ENCODE measurements at regions not wholly inside any gene's neighbourhood (a gene's known extent, or its start where the extent isn't known, plus 50 kb on each side); places are given as distances from the start of the nearest gene placed in this dataset.

- DNase-seq: no peak
These were observed 104.4 kb upstream of the BTBD3 start for GRCh38 chr20:11813106-11813890.

- DNase-seq: no peak
These were observed 103.4 kb upstream of the BTBD3 start for GRCh38 chr20:11814267-11814666.

DNA sequence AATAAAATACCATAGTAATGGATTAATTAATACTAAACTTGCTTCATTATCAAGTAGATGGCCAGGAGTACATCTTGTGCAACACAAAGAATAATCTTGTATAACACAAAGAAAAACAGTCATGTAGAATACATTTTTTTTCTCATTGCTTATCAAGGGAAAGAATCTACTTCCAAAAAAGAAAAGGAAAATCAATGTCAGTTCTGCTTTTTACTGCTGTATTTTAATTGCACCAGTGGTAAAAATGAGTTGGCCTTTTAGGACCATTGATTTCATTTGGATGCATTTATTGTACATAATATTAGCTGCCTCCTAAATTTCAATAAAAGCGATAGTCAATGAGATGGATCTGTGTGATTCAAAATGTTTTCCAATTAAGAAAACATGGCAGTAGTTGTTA is 96.9 kb upstream of the BTBD3 start:
- no peak for DNase-seq

DNA sequence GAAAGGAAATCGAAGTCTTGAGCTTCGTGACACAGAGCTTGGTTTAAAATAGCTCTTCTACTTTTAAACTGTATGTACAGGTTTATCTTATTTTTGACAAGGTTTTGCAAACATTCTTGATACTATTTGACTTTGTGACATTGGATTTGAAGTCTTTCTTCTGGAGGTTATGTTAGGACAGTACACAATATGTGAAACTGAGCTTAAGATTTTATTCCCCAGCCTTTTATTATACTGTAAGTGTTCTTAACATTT is 95.2 kb upstream of the BTBD3 start:
- DNase-seq: no peak

DNA sequence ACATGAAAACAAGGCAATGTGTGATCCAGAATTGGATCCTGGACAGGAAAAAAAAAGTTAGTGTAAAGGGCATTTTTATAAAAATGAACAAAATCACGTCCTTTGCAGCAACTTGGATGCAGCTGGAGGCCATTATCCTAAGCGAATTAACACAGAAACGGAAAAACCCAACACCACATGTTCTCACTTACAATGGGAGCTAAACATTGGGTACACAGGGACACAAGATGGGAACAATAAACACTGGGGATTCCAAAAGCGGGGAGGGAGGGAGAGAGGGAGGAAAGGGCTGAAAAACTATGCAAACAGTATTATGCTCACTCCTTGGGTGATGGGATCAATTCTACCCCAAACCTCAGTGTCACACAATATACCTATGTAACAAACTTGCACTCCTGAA is 91.4 kb upstream of the BTBD3 start:
- DNase-seq: no peak

- no peak for DNase-seq
These were observed 85.3 kb upstream of the BTBD3 start for GRCh38 chr20:11832397-11832796.

- no peak for DNase-seq
These were observed 84.8 kb upstream of the BTBD3 start for GRCh38 chr20:11832851-11833250.

- no peak for DNase-seq
These were observed 83.9 kb upstream of the BTBD3 start for GRCh38 chr20:11833825-11834224.

DNA sequence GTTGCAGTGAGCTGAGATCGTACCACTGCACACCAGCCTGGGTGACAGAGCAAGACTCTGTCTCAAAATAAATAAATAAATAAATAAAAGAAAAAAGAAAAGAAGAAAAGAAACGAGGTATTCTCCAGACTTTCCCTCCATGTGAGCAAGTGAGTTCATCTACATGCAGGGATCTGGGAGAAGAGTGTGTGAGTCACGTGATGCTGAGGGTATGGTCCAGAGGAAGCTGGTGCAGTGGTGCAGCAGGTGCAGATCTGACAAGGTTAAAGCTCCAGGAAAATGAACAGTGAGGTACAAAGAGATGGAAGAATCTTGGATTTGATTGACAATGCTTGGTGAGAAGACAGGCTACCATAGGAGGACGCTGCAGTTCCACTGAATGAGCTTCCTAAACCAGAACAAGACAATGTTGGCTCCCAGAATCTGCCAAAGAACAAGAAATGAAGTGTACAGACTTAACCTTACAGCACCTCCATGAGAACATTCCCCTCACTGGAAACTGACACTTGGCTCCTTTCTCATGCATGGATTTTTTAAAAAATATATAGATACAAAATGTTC is 79.5 kb upstream of the BTBD3 start:
- no peak for DNase-seq

DNA sequence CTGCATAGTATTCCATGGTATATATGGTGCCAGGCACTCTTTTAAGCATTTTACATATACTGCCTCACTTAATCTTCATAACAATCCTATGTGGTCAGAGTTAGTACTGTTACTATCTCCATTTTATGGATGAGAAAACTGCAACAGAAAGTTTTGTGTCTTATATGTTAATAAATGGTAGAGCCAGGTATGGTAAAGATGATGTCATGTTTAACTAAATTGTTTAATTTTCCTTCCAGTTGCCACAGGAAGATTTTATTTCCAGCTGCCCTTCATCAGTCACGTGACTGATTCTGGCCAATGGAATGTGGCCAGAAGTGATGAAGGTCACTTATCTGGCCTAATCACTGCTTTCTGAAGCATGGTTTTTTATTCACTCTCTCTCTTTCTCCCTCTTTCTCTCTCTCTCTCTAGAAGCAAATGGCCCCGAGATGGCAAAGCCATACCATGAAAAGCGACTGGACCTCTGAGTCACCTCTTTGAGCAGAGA is 75.7 kb upstream of the BTBD3 start:
- no peak for DNase-seq

- DNase-seq: no peak
These were observed 74.4 kb upstream of the BTBD3 start for GRCh38 chr20:11843289-11843688.

DNA sequence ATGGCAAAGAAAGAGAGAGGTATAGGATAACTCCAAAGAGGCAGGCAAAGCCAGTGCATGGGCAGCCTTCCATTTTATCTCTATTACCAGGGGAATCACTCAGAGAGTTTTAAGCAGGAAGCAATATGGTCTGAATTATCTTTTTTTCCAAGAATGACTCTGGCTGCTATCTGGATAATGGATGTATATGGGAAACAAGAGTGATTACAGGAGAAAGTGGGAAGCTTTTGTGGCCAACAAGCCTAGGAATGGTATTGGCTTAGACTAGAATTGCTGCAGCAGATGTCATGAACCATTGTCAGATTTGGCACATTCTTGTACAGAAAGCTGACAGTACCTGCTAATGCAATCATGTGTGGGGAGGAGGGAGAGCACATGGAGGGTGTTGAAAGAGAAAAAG is 73.0 kb upstream of the BTBD3 start:
- no peak for DNase-seq

DNA sequence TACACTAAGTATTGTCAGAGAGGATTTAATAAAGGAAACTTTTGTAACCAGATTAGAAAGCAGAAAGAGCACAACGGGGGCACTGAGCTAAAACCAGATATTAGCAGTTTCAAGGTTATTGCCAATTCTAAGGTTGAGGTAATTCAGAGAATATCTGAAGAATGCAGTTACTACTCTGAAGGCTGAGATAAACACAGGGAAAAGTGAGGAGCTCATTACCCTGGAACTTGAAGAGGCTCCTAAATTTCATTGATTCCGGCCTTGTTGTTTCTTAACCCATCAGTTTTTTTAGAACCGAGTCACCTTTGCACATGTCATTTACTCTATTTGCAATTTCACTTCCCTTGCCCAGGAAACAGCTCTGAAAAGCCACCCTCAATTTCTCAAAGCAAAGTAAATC is 72.4 kb upstream of the BTBD3 start:
- DNase-seq: no peak

DNA sequence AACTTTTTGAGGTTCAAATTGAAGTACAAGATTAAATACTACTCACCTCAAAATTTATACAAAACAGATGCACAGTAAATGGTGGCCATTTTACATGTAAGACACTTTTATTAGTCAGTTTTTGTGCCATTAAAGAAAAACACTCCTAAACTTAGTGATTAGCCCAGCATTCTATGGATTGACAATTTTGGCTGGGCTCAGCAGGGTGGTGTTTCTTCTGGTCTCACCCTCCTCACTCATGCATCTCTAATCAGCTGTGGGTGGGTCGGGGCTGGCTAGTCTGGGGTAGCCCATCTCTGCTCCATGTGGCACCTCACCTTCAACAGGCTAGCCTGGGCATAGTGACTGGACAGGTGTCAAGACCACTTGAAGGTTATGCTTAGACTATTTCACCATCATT is 71.6 kb upstream of the BTBD3 start:
- no peak for DNase-seq

DNA sequence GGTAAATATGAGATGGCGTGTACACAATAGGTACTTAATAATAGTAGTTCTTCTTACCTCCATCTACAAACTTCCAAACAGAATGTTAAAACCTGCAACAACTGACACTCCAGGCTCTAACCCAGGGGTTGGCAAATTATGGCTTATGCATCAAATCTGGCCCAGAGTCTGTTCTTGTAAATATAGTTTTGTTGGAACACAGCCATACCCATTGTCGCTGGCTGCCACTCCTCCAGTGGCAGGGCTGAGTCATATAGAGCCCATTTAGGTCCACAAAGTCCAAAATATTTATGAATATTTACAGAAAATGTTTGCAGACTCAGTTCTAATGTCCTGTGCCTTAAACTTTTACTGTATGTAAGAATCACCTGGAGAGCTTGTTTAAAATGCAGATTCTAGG is 69.9 kb upstream of the BTBD3 start:
- DNase-seq: no peak

DNA sequence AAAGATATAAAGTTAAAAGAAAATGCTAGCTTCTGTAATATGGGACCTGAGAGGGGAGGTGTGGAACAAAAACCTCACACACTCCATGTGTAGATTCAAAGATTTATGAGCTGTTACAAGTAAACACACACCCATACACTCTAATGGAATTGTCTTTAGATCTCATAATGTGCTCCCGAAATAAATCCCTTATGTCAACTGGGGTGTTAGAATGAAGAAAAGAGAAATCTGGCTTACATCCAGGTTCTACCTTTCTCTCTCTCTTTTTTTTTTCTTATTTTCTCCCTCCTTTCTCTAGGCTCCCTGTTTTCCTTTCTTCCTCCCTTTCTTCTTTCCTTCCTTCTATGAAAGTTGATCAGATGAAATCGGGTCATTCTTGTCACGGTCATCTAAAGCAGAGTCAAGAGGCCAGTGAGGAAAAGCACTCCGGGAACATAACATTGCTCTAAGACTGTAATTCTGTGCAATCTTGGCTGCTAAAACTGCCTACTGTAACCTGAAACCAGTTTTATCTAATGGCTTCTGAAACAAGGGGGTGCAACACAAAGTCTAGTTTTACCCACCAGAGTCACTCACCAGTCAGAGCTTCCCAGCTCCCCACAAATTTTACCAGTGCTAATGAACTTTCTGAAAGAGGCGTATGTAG is 68.3 kb upstream of the BTBD3 start:
- DNase-seq: no peak

- no peak for DNase-seq
These were observed 67.6 kb upstream of the BTBD3 start for GRCh38 chr20:11849976-11850670.

DNA sequence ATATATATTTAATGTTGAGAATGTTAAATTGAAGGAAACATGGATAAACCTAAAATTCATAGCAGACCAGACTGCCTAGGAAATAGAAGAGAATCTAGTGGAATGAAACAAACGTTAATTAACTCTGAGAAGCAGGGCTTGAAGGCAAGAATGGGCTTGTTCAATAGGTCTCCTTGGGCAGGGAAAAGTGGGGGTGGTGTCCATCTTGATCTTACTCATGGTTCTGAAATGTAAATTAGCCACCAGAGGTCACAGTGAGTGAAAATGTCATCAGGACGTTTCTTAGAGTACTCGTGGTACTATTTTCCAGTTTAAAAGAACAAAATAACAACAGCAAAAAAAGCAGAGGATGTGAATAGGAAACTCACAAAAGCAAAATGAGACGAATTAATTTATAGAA is 66.8 kb upstream of the BTBD3 start:
- DNase-seq: no peak

DNA sequence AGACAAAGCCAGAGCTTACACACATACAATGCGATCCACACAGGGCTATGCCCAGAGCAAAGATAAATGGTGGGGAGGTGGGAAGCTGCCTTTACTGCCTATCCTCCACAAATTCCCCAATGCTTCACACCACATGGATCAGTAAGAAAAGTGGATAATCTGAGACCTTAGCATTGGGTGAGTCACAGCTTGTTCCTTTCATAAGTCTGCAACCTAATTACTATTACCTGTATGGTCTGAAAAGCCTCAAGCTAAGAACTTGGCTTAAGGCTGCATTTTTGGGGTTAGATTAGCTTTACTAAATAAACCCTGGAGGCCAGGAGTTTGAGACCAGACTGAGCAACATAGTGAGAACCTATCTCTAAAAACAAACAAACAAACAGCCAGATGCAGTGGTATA is 66.0 kb upstream of the BTBD3 start:
- no peak for DNase-seq

GRCh38 chr20:11852189-11852588 is 65.5 kb upstream of the BTBD3 start:
- no peak for DNase-seq

GRCh38 chr20:11852811-11853210 is 64.9 kb upstream of the BTBD3 start:
- DNase-seq: no peak

DNA sequence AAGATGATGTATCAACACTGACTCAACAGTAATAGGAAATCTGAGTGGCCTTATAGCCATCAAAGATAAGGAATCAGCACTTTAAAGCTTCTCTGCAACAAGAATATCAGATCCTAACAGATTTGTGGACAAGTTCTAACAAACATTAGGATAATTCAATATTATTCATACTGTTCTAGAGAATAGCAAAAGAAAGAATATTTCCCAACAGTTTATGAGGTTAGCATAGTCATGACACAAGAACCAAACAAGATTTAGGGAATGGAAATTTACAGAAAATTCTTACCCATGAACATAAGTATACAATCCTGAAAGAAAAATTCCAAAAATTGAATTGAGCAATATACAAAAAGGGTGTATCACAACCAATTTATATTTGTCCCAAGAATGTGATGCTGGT is 64.3 kb upstream of the BTBD3 start:
- no peak for DNase-seq

DNA sequence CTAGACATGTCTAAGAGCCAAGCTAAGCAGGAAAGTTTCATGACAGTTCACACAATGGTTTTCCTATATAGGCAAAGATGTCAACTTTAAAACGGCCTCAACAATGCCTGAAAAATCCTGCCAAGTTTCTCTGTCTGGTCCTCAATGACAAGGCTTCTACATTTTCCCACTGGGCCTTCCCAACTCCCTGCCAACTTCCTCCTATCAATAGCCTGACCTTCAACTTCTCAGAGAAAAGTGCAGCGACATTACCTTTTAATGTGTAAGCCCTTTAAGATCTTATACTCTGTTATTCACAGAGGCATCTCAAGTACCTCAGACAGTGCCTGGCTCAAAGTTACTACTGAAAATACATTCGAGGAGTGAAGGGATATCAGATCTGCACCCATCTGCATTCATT is 56.2 kb upstream of the BTBD3 start:
- DNase-seq: no peak

GRCh38 chr20:11867291-11867919 is 50.3 kb upstream of the BTBD3 start:
- DNase-seq: no peak
